ENCODE measurements at regions not wholly inside any gene's neighbourhood (a gene's known extent, or its start where the extent isn't known, plus 50 kb on each side); places are given as distances from the start of the nearest gene placed in this dataset.

GRCh38 chr12:14072987-14073386 lies 91.6 kb upstream of the GRIN2B start:
- TF ChIP-seq CREB1 (CRISPR knock-in tag; IDR thresholded peaks at IDR 0.05; ENCODE audit: low read depth) = no peak
- TF ChIP-seq, protein P1, sequence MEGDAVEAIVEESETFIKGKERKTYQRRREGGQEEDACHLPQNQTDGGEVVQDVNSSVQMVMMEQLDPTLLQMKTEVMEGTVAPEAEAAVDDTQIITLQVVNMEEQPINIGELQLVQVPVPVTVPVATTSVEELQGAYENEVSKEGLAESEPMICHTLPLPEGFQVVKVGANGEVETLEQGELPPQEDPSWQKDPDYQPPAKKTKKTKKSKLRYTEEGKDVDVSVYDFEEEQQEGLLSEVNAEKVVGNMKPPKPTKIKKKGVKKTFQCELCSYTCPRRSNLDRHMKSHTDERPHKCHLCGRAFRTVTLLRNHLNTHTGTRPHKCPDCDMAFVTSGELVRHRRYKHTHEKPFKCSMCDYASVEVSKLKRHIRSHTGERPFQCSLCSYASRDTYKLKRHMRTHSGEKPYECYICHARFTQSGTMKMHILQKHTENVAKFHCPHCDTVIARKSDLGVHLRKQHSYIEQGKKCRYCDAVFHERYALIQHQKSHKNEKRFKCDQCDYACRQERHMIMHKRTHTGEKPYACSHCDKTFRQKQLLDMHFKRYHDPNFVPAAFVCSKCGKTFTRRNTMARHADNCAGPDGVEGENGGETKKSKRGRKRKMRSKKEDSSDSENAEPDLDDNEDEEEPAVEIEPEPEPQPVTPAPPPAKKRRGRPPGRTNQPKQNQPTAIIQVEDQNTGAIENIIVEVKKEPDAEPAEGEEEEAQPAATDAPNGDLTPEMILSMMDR (conservative IDR thresholded peaks at IDR 0.05; ENCODE audit: low read depth in 2 of 2) = no peak

Data from GM23338 (cell line).